Gastrocnemius medialis (tissue), 4 donors: ENCODE measurements at regions not wholly inside any gene's neighbourhood (a gene's known extent, or its start where the extent isn't known, plus 50 kb on each side); places are given as distances from the start of the nearest gene placed in this dataset.

Experiments
- ATAC-seq, 2 donors: fragments of 150-250 bp; one replicate each; pipeline ENCODE4 v1.9.1; 2016
- DNase-seq, 2 donors: peaks; one replicate each; pipeline ENCODE4 v3.0.0-alpha.2; 2019
- H3K27ac ChIP-seq, 4 donors: fragments of 200-600 bp; sonication (generic); 1 replicate in 1 of 4; 2 replicates in 3 of 4; pipeline ENCODE4 v1.5.1; 2016 to 2018; ENCODE audit warnings: mild to moderate bottlenecking in 2 of 4, moderate library complexity in 1 of 4
- H3K27me3 ChIP-seq, 3 donors: fragments of 200-600 bp; sonication (generic) in 2 of 3; 1 replicate in 1 of 3; 2 replicates in 2 of 3; pipeline versions ENCODE4 v1.5.1 to v1.6.0; 2016 to 2019; ENCODE audit warnings: mild to moderate bottlenecking in 1 of 3, moderate library complexity in 1 of 3
- H3K36me3 ChIP-seq, 2 donors: fragments of 200-600 bp; sonication (generic) in 1 of 2; one replicate each; pipeline ENCODE4 v1.5.1; 2017 to 2018
- H3K4me1 ChIP-seq, 2 donors: fragments of 200-600 bp; sonication (generic) in 1 of 2; one replicate each; pipeline ENCODE4 v1.5.1; 2016 to 2017; ENCODE audit warnings: mild to moderate bottlenecking in 2 of 2
- H3K4me3 ChIP-seq, 4 donors: fragments of 200-600 bp; sonication (generic) in 3 of 4; 1 replicate in 1 of 4; 2 replicates in 3 of 4; pipeline ENCODE4 v1.5.1; 2016 to 2019; ENCODE audit warnings: mild to moderate bottlenecking in 2 of 4
- H3K9me3 ChIP-seq, 3 donors: fragments of 200-600 bp; sonication (generic) in 2 of 3; 1 replicate in 1 of 3; 2 replicates in 2 of 3; pipeline ENCODE4 v1.5.1; 2016 to 2019
- POLR2A ChIP-seq, 2 donors: fragments of 450-650 bp; IDR thresholded peaks; one replicate each; pipeline ENCODE4 v1.6.1; 2017; ENCODE audit warnings: antibody characterized with exemption in 2 of 2, mild to moderate bottlenecking in 2 of 2, moderate library complexity in 2 of 2
- in situ Hi-C, 4 donors: fragments of 200-750 bp; cut with MboI; loops; one replicate each; pipeline versions ENCODE4 v1.15.0 to v1.8.0; 2017; ENCODE audit warnings: low sequenced_read_pairs in 4 of 4
- intact Hi-C: fragments of 100-400 bp; cut with DNase I; formaldehyde crosslinking; loops from one replicate; pipeline ENCODE4 v1.15.1; 2023; ENCODE audit warnings: low total_unique reads
- TF ChIP-seq, protein P1 (sequence below), 5 experiments: fragments of 450-650 bp in 3 of 5; fragments of 200-600 bp in 2 of 5; sonication (generic) in 2 of 5; IDR thresholded peaks in 4 of 5; conservative IDR thresholded peaks in 1 of 5; 1 replicate in 4 of 5; 2 replicates in 1 of 5; pipeline ENCODE4 v1.5.1; 2016 to 2019; ENCODE audit warnings: antibody characterized with exemption in 5 of 5, mild to moderate bottlenecking in 3 of 5, moderate library complexity in 3 of 5

GRCh38 chr16:73526011-73526804, 478.3 kb upstream of the ZFHX3 start:
- in situ Hi-C loops, result no loop called here
- TF ChIP-seq, protein P1, sequence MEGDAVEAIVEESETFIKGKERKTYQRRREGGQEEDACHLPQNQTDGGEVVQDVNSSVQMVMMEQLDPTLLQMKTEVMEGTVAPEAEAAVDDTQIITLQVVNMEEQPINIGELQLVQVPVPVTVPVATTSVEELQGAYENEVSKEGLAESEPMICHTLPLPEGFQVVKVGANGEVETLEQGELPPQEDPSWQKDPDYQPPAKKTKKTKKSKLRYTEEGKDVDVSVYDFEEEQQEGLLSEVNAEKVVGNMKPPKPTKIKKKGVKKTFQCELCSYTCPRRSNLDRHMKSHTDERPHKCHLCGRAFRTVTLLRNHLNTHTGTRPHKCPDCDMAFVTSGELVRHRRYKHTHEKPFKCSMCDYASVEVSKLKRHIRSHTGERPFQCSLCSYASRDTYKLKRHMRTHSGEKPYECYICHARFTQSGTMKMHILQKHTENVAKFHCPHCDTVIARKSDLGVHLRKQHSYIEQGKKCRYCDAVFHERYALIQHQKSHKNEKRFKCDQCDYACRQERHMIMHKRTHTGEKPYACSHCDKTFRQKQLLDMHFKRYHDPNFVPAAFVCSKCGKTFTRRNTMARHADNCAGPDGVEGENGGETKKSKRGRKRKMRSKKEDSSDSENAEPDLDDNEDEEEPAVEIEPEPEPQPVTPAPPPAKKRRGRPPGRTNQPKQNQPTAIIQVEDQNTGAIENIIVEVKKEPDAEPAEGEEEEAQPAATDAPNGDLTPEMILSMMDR (IDR thresholded peaks at IDR 0.05 in 4 of 5, conservative IDR thresholded peaks at IDR 0.05 in 1 of 5), result no peak
- TF ChIP-seq POLR2A (IDR thresholded peaks at IDR 0.05), result no peak
- intact Hi-C loops, result no loop called here

DNA sequence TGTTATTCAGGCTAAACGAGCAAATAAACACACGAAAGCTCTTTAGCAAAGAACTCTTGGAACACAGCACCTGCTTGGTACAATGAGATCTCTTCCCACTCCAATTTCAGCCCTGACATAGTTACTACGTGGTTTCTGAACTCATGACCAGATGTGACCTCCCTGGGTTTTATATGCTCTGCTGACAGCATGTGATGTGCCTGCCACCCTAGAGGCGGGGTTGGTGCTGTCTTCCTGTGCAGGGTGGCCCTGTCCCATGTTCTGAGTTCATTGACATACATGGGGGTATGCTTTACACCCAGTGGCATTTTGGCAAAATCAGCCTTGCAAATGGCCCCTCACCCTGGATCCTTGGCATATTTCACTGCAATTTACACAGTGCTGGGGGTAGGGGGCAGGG, 475.3 kb upstream of the ZFHX3 start:
- Histone ChIP-seq H3K4me3 (no peak overlapping the region), H3K4me1 (no peaks in the 10 kb centered on the region), H3K27ac (no peak overlapping the region), H3K27me3 (no peaks in the 10 kb centered on the region), H3K36me3 (no peaks in the 10 kb centered on the region), H3K9me3 (no peaks in the 10 kb centered on the region)
- in situ Hi-C loops (no loop called here), intact Hi-C loops (no loop called here)
- DNase-seq, result no peak
- no peak for ATAC-seq
- TF ChIP-seq, protein P1 (IDR thresholded peaks at IDR 0.05 in 4 of 5, conservative IDR thresholded peaks at IDR 0.05 in 1 of 5), result no peak
- TF ChIP-seq POLR2A (IDR thresholded peaks at IDR 0.05), result no peak

More at GRCh38 chr16:73526011-73526804, 478.3 kb upstream of the ZFHX3 start:
- H3K4me1 ChIP-seq, result peaks cover 20 to 22% of the 10 kb centered on the region in 2 donors
- no peaks in the 10 kb centered on the region for H3K27me3 ChIP-seq
- H3K4me3 ChIP-seq, result no peak overlapping the region
- no peaks in the 10 kb centered on the region for H3K36me3 ChIP-seq
- DNase-seq (no peak), ATAC-seq (no peak)
- no peaks in the 10 kb centered on the region for H3K9me3 ChIP-seq
- H3K27ac ChIP-seq, result no peak overlapping the region

DNA sequence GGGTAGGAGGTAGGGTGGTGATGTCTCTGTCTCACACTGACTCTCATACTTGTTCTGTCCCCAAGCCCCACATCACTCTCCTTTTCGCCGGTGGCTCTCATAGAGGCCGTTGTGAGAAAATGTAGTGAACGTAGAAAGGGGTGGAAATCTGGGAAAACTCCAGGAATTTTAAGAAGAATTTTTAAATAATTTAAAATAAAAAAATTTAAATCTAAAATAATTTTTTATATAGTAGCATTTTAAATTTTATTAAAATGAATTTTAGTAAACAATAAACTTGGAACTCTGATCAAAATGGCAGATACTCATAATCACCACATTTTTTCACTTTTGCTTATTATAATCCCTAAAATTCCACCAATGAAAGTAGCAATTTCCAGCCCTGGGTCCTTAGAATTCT, 473.6 kb upstream of the ZFHX3 start:
- H3K27ac ChIP-seq, result no peak overlapping the region
- TF ChIP-seq POLR2A (IDR thresholded peaks at IDR 0.05), result no peak
- TF ChIP-seq, protein P1 (IDR thresholded peaks at IDR 0.05 in 4 of 5, conservative IDR thresholded peaks at IDR 0.05 in 1 of 5), result no peak
- H3K4me3 ChIP-seq, result no peak overlapping the region
- H3K4me1 ChIP-seq, result no peaks in the 10 kb centered on the region
- intact Hi-C loops (no loop called here), in situ Hi-C loops (no loop called here)
- ATAC-seq (no peak), DNase-seq (no peak)
- H3K27me3 ChIP-seq, result no peaks in the 10 kb centered on the region
- H3K9me3 ChIP-seq, result no peaks in the 10 kb centered on the region
- H3K36me3 ChIP-seq, result no peaks in the 10 kb centered on the region

- no peak overlapping the region for H3K27ac ChIP-seq
- ATAC-seq (no peak), DNase-seq (no peak)
- H3K36me3 ChIP-seq, result no peaks in the 10 kb centered on the region
- no peaks in the 10 kb centered on the region for H3K27me3 ChIP-seq
- no peak overlapping the region for H3K4me3 ChIP-seq
- no peaks in the 10 kb centered on the region for H3K9me3 ChIP-seq
- in situ Hi-C loops, result no loop called here
- TF ChIP-seq, protein P1 (IDR thresholded peaks at IDR 0.05 in 4 of 5, conservative IDR thresholded peaks at IDR 0.05 in 1 of 5), result no peak
- no peak for TF ChIP-seq POLR2A (IDR thresholded peaks at IDR 0.05)
- intact Hi-C loops, result no loop called here
- H3K4me1 ChIP-seq, result no peaks in the 10 kb centered on the region
Observed at GRCh38 chr16:73515616-73516015, 467.7 kb upstream of the ZFHX3 start.
